Mesendoderm (in vitro differentiated cells): ENCODE measurements at regions not wholly inside any gene's neighbourhood (a gene's known extent, or its start where the extent isn't known, plus 50 kb on each side); places are given as distances from the start of the nearest gene placed in this dataset.
A peak's percentile ranks its signal among the peaks of the same experiment; 100 is the strongest.

Source experiments
- DNase-seq: peaks from one replicate; pipeline ENCODE4 v3.0.0; 2013
- H2AK5ac ChIP-seq: 2 replicates; pipeline ENCODE4 v1.6.1; 2013; ENCODE audit warnings: low read length, inconsistent platforms
- H2BK120ac ChIP-seq: 2 replicates; pipeline ENCODE4 v1.6.1; 2013; ENCODE audit warnings: low read depth, mild to moderate bottlenecking, low read length, moderate library complexity, mixed read lengths
- H2BK15ac ChIP-seq: replicated peaks from 2 replicates; pipeline ENCODE4 v1.6.1; 2013; ENCODE audit warnings: low read depth, mild to moderate bottlenecking, moderate library complexity
- H2BK5ac ChIP-seq: 2 replicates; pipeline ENCODE4 v1.6.1; 2013; ENCODE audit warnings: low read length, inconsistent platforms
- H3K18ac ChIP-seq: 2 replicates; pipeline ENCODE4 v1.6.1; 2013; ENCODE audit warnings: mild to moderate bottlenecking, low read length, mixed read lengths
- H3K23ac ChIP-seq: one replicate; pipeline ENCODE4 v1.6.1; 2013; ENCODE audit warnings: low read length
- H3K27ac ChIP-seq: 2 replicates; pipeline ENCODE4 v1.5.1; 2013; ENCODE audit warnings: low read depth, mild to moderate bottlenecking, inconsistent platforms, low read length, moderate library complexity
- H3K27me3 ChIP-seq: 2 replicates; pipeline ENCODE4 v1.6.1; 2013; ENCODE audit warnings: low read length, control low read depth, mild to moderate bottlenecking, inconsistent platforms; ENCODE audit not compliant: insufficient read depth, poor library complexity
- H3K36me3 ChIP-seq: 2 replicates; pipeline ENCODE4 v1.6.1; 2013; ENCODE audit warnings: low read length, inconsistent platforms; ENCODE audit not compliant: control insufficient read depth, insufficient read depth
- H3K4ac ChIP-seq: one replicate; pipeline ENCODE4 v1.6.1; 2013; ENCODE audit warnings: low read depth, mild to moderate bottlenecking, low read length, moderate library complexity
- H3K4me1 ChIP-seq: 2 replicates; pipeline ENCODE4 v1.6.1; 2013; ENCODE audit warnings: low read depth, low read length, inconsistent platforms; ENCODE audit not compliant: control insufficient read depth
- H3K4me2 ChIP-seq: 2 replicates; pipeline ENCODE4 v1.6.1; 2013; ENCODE audit warnings: low read length
- H3K4me3 ChIP-seq: 2 replicates; pipeline ENCODE4 v1.5.1; 2013; ENCODE audit warnings: mild to moderate bottlenecking, low read length
- H3K56ac ChIP-seq: one replicate; pipeline ENCODE4 v1.6.1; 2013; ENCODE audit warnings: low read length
- H3K79me1 ChIP-seq: 2 replicates; pipeline ENCODE4 v1.6.1; 2013; ENCODE audit warnings: low read length, inconsistent platforms
- H3K79me2 ChIP-seq: 2 replicates; pipeline ENCODE4 v1.6.1; 2013; ENCODE audit warnings: mild to moderate bottlenecking, low read length; ENCODE audit not compliant: control insufficient read depth, insufficient read depth
- H3K9ac ChIP-seq: 2 replicates; pipeline ENCODE4 v1.6.1; 2013; ENCODE audit warnings: low read length, inconsistent platforms
- H4K5ac ChIP-seq: one replicate; pipeline ENCODE4 v1.6.1; 2013; ENCODE audit warnings: low read length
- H4K8ac ChIP-seq: one replicate; pipeline ENCODE4 v1.6.1; 2013; ENCODE audit warnings: low read depth, mild to moderate bottlenecking, control low read depth, low read length, moderate library complexity
- WGBS: extraction: QIAGEN DNeasy Blood & Tissue Kit; methylation state at CpG from one replicate; pipeline ENCODE4 v1.1.7; 2013; ENCODE audit warnings: low lambda C conversion rate, missing lambda C conversion rate; ENCODE audit not compliant: insufficient coverage; ENCODE audit errors: extremely low coverage; 5-methylcytosine and 5-hydroxymethylcytosine counted together

GRCh38 chr21:19935467-19935866 lies 1062.7 kb upstream of the NCAM2 start:
- Histone ChIP-seq H2AK5ac (no peak overlapping the region), H3K4me2 (no peak overlapping the region), H3K27me3 (no peaks in the 10 kb centered on the region), H2BK5ac (no peak overlapping the region), H3K9ac (no peak overlapping the region), H3K4me1 (no peaks in the 10 kb centered on the region), H2BK120ac (no peak overlapping the region), H3K79me2 (no peaks in the 10 kb centered on the region), H3K36me3 (no peaks in the 10 kb centered on the region), H3K23ac (no peak overlapping the region), H2BK15ac (no peak overlapping the region), H3K56ac (no peak overlapping the region), H3K4me3 (no peak overlapping the region), H3K4ac (no peak overlapping the region), H4K5ac (no peak overlapping the region), H3K18ac (no peak overlapping the region), H3K79me1 (no peaks in the 10 kb centered on the region), H3K27ac (no peak overlapping the region), H4K8ac (no peak overlapping the region)
- DNase-seq = no peak
- WGBS = no CpG with 5 or more reads among the region's 6 CpGs

- DNase-seq = no peak
Observed at GRCh38 chr21:19937619-19938018, 1060.6 kb upstream of the NCAM2 start.

GRCh38 chr21:19941626-19942025 lies 1056.6 kb upstream of the NCAM2 start:
- no peaks in the 10 kb centered on the region for H3K79me2 ChIP-seq
- no peak overlapping the region for H2BK120ac ChIP-seq
- H3K4me3 ChIP-seq = no peak overlapping the region

More at GRCh38 chr21:19937619-19938018, 1060.6 kb upstream of the NCAM2 start:
- H3K56ac ChIP-seq = no peak overlapping the region
- H3K4me1 ChIP-seq = no peaks in the 10 kb centered on the region
- no peak overlapping the region for H3K27ac ChIP-seq
- no peak overlapping the region for H2BK15ac ChIP-seq
- no peak overlapping the region for H3K18ac ChIP-seq
- H3K4ac ChIP-seq = no peak overlapping the region
- no peak overlapping the region for H4K8ac ChIP-seq
- no peak overlapping the region for H3K4me3 ChIP-seq
- H3K9ac ChIP-seq = no peak overlapping the region
- no peaks in the 10 kb centered on the region for H3K27me3 ChIP-seq
- H3K23ac ChIP-seq = no peak overlapping the region
- H3K79me2 ChIP-seq = no peaks in the 10 kb centered on the region
- H2AK5ac ChIP-seq = no peak overlapping the region
- H3K4me2 ChIP-seq = no peak overlapping the region
- H2BK120ac ChIP-seq = no peak overlapping the region
- H4K5ac ChIP-seq = no peak overlapping the region
- H3K79me1 ChIP-seq = no peaks in the 10 kb centered on the region
- WGBS = no CpG with 5 or more reads among the region's 4 CpGs
- H2BK5ac ChIP-seq = no peak overlapping the region
- H3K36me3 ChIP-seq = no peaks in the 10 kb centered on the region

GRCh38 chr21:19950347-19950746 lies 1047.9 kb upstream of the NCAM2 start:
- H4K5ac ChIP-seq = no peak overlapping the region
- H3K4me1 ChIP-seq = no peaks in the 10 kb centered on the region
- no peak overlapping the region for H3K27ac ChIP-seq
- H3K23ac ChIP-seq = no peak overlapping the region
- DNase-seq = no peak
- no peak overlapping the region for H2AK5ac ChIP-seq
- H3K4me3 ChIP-seq = no peak overlapping the region
- no peak overlapping the region for H2BK15ac ChIP-seq
- H3K56ac ChIP-seq = no peak overlapping the region
- no peaks in the 10 kb centered on the region for H3K79me2 ChIP-seq
- no peak overlapping the region for H2BK5ac ChIP-seq
- H3K27me3 ChIP-seq = no peaks in the 10 kb centered on the region
- H3K4ac ChIP-seq = no peak overlapping the region
- no peak overlapping the region for H2BK120ac ChIP-seq
- no peaks in the 10 kb centered on the region for H3K36me3 ChIP-seq
- no CpG with 5 or more reads among the region's 2 CpGs for WGBS
- no peak overlapping the region for H4K8ac ChIP-seq
- H3K79me1 ChIP-seq = no peaks in the 10 kb centered on the region
- no peak overlapping the region for H3K18ac ChIP-seq
- no peak overlapping the region for H3K4me2 ChIP-seq
- H3K9ac ChIP-seq = no peak overlapping the region

More at GRCh38 chr21:19941626-19942025, 1056.6 kb upstream of the NCAM2 start:
- Histone ChIP-seq H3K36me3 (no peaks in the 10 kb centered on the region), H2BK5ac (no peak overlapping the region), H3K4me1 (no peaks in the 10 kb centered on the region), H4K5ac (no peak overlapping the region), H2AK5ac (no peak overlapping the region), H3K18ac (no peak overlapping the region), H3K9ac (no peak overlapping the region), H3K4ac (no peak overlapping the region), H3K23ac (no peak overlapping the region), H4K8ac (no peak overlapping the region), H3K56ac (no peak overlapping the region), H2BK15ac (no peak overlapping the region), H3K79me1 (no peaks in the 10 kb centered on the region), H3K4me2 (no peak overlapping the region), H3K27me3 (no peaks in the 10 kb centered on the region), H3K27ac (no peak overlapping the region)
- no peak for DNase-seq

- H3K36me3 ChIP-seq = no peaks in the 10 kb centered on the region
- H3K4ac ChIP-seq = no peak overlapping the region
- no peak overlapping the region for H3K9ac ChIP-seq
- H4K8ac ChIP-seq = no peak overlapping the region
- no peak overlapping the region for H3K4me3 ChIP-seq
- no peaks in the 10 kb centered on the region for H3K4me1 ChIP-seq
- DNase-seq = no peak
- no peak overlapping the region for H2BK5ac ChIP-seq
- H3K79me1 ChIP-seq = no peaks in the 10 kb centered on the region
- H3K79me2 ChIP-seq = no peaks in the 10 kb centered on the region
- H3K27ac ChIP-seq = no peak overlapping the region
- H2AK5ac ChIP-seq = no peak overlapping the region
- no peak overlapping the region for H4K5ac ChIP-seq
- no peak overlapping the region for H3K4me2 ChIP-seq
- no peak overlapping the region for H3K18ac ChIP-seq
- no peak overlapping the region for H3K56ac ChIP-seq
- no peak overlapping the region for H3K23ac ChIP-seq
- no peak overlapping the region for H2BK120ac ChIP-seq
- no peaks in the 10 kb centered on the region for H3K27me3 ChIP-seq
- no peak overlapping the region for H2BK15ac ChIP-seq
Observed at GRCh38 chr21:19969156-19969555, 1029.1 kb upstream of the NCAM2 start.

GRCh38 chr21:19981938-19982337 lies 1016.3 kb upstream of the NCAM2 start:
- H3K18ac ChIP-seq = no peak overlapping the region
- H2BK15ac ChIP-seq = no peak overlapping the region
- no peak overlapping the region for H2BK120ac ChIP-seq
- H3K79me2 ChIP-seq = no peaks in the 10 kb centered on the region
- H3K36me3 ChIP-seq = no peaks in the 10 kb centered on the region
- no peak overlapping the region for H3K4me2 ChIP-seq
- H3K9ac ChIP-seq = no peak overlapping the region
- no peaks in the 10 kb centered on the region for H3K79me1 ChIP-seq
- no peaks in the 10 kb centered on the region for H3K4me1 ChIP-seq
- no peak overlapping the region for H3K56ac ChIP-seq
- no peak overlapping the region for H4K8ac ChIP-seq
- no peak overlapping the region for H3K23ac ChIP-seq
- H2BK5ac ChIP-seq = no peak overlapping the region
- DNase-seq = peak; percentile 19
- H3K4me3 ChIP-seq = no peak overlapping the region
- WGBS = no CpG with 5 or more reads among the region's 4 CpGs
- H2AK5ac ChIP-seq = no peak overlapping the region
- no peak overlapping the region for H3K4ac ChIP-seq
- H3K27me3 ChIP-seq = no peaks in the 10 kb centered on the region
- no peak overlapping the region for H4K5ac ChIP-seq
- H3K27ac ChIP-seq = no peak overlapping the region
